ENCODE measurements at regions not wholly inside any gene's neighbourhood (a gene's known extent, or its start where the extent isn't known, plus 50 kb on each side); places are given as distances from the start of the nearest gene placed in this dataset.

GRCh38 chr17:27950995-27951394 is 57.8 kb upstream of the LYRM9 start:
- no TSS peak for BruUV-seq (replicated peaks)
- dilution Hi-C loops (cut with HindIII; ENCODE audit: low sequenced_read_pairs, unreplicated experiment) (no loop called here), intact Hi-C loops (cut with micrococcal nuclease) (no loop called here), in situ Hi-C loops (cut with MboI; ENCODE audit: low sequenced_read_pairs) (no loop called here)
- H4K91ac ChIP-seq (ENCODE audit: insufficient read depth, low read depth, low read length), result no peak overlapping the region
- no peaks in the 10 kb centered on the region for H3K79me1 ChIP-seq (ENCODE audit: low read depth in 1 of 2, low read length in 2 of 2)
- 0% methylated on average over 3 of the region's 5 CpGs; no CpG with 5 or more reads in 1 of the 2 experiments for WGBS, 2 experiments (ENCODE audit: extremely low coverage in 2 of 2, insufficient read length in 1 of 2)
- H2AK5ac ChIP-seq (ENCODE audit: low read depth, low read length), result no peak overlapping the region
- CTCF ChIA-PET, result no interaction called here
- no peak overlapping the region for H3K56ac ChIP-seq (ENCODE audit: extremely low read depth, insufficient read depth, low read length)
- H3K27ac ChIP-seq (ENCODE audit: insufficient read depth, low read length), result no peak overlapping the region
- H3K14ac ChIP-seq (replicated peaks; ENCODE audit: low read depth, low read length), result no peak overlapping the region
- H2BK15ac ChIP-seq (ENCODE audit: low read depth, low read length), result no peak overlapping the region
- H4K8ac ChIP-seq (ENCODE audit: low read depth in 2 of 2, low read length in 2 of 2), result no peak overlapping the region
- no peak overlapping the region for H2BK120ac ChIP-seq (ENCODE audit: low read depth, low read length)
- no peaks in the 10 kb centered on the region for H3K36me3 ChIP-seq (ENCODE audit: control insufficient read depth, insufficient read depth, low read length)
- no peaks in the 10 kb centered on the region for H3K9me1 ChIP-seq (ENCODE audit: insufficient read depth, low read length)
- H3K23ac ChIP-seq (ENCODE audit: low read depth, low read length), result no peak overlapping the region
- ATAC-seq (ENCODE audit: low read depth) (no peak; the same call in none of the 2 replicates), DNase-seq (no peak)
- H4K5ac ChIP-seq (ENCODE audit: low read depth, low read length), result no peak overlapping the region
- H2BK5ac ChIP-seq (ENCODE audit: low read depth, low read length, poor library complexity, severe bottlenecking), result no peak overlapping the region
- no peaks in the 10 kb centered on the region for H3K4me1 ChIP-seq (ENCODE audit: control insufficient read depth, insufficient read depth, low read length)
- H3K4me3 ChIP-seq (ENCODE audit: insufficient read depth, low read depth, low read length), result no peak overlapping the region
- H3K9ac ChIP-seq (ENCODE audit: low read depth, low read length), result no peak overlapping the region
- POLR2A ChIA-PET (ENCODE audit: unreplicated experiment), result no interaction called here
- no peaks in the 10 kb centered on the region for H3K9me3 ChIP-seq (ENCODE audit: control insufficient read depth, insufficient read depth, low read length)
- no peaks in the 10 kb centered on the region for H4K20me1 ChIP-seq (ENCODE audit: insufficient read depth, low read length)
- no peak overlapping the region for H2AFZ ChIP-seq (replicated peaks; ENCODE audit: low read length, poor library complexity)
- no peak overlapping the region for H3K18ac ChIP-seq (ENCODE audit: low read depth, low read length)
- H3K4me2 ChIP-seq (ENCODE audit: low read depth, low read length), result no peak overlapping the region
- no peak for TF ChIP-seq BHLHE40 (IDR thresholded peaks at IDR 0.05; ENCODE audit: low read depth, low read length)
- no peak for TF ChIP-seq FOS (IDR thresholded peaks at IDR 0.05; ENCODE audit: low read depth, low read length)
- TF ChIP-seq, protein P1, sequence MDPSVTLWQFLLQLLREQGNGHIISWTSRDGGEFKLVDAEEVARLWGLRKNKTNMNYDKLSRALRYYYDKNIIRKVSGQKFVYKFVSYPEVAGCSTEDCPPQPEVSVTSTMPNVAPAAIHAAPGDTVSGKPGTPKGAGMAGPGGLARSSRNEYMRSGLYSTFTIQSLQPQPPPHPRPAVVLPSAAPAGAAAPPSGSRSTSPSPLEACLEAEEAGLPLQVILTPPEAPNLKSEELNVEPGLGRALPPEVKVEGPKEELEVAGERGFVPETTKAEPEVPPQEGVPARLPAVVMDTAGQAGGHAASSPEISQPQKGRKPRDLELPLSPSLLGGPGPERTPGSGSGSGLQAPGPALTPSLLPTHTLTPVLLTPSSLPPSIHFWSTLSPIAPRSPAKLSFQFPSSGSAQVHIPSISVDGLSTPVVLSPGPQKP (IDR thresholded peaks at IDR 0.05; ENCODE audit: borderline replicate concordance, low read depth, low read length), result no peak
- TF ChIP-seq RCOR1 (IDR thresholded peaks at IDR 0.05; ENCODE audit: insufficient replicate concordance, low read length), result no peak
- TF ChIP-seq POLR2A (IDR thresholded peaks at IDR 0.05; ENCODE audit: low read depth, low read length), result no peak
- no peak for TF ChIP-seq CEBPB (IDR thresholded peaks at IDR 0.05; ENCODE audit: low read depth, low read length)
- TF ChIP-seq MAFK (IDR thresholded peaks at IDR 0.05; ENCODE audit: low read depth, low read length), result no peak
- TF ChIP-seq SMC3 (IDR thresholded peaks at IDR 0.05; ENCODE audit: low read depth, low read length), result no peak
- no peak for TF ChIP-seq MAZ (IDR thresholded peaks at IDR 0.05; ENCODE audit: borderline replicate concordance, low read depth, low read length)
- peaks cover 53% of the 10 kb centered on the region for H3K27me3 ChIP-seq (ENCODE audit: control insufficient read depth, insufficient read depth, low read length)
- H2BK20ac ChIP-seq (ENCODE audit: low read depth, low read length), result no peak overlapping the region
- no peak overlapping the region for H2AK9ac ChIP-seq (replicated peaks; ENCODE audit: low read depth, low read length, poor library complexity)
- no peak overlapping the region for H3K4ac ChIP-seq (ENCODE audit: low read depth, low read length)
